ENCODE measurements at regions not wholly inside any gene's neighbourhood (a gene's known extent, or its start where the extent isn't known, plus 50 kb on each side); places are given as distances from the start of the nearest gene placed in this dataset.
"Not testable (repeated sequence)": the region's sequence is repeated elsewhere in the genome, so short reads cannot be mapped to it uniquely, and the experiment has no call there.

DNA sequence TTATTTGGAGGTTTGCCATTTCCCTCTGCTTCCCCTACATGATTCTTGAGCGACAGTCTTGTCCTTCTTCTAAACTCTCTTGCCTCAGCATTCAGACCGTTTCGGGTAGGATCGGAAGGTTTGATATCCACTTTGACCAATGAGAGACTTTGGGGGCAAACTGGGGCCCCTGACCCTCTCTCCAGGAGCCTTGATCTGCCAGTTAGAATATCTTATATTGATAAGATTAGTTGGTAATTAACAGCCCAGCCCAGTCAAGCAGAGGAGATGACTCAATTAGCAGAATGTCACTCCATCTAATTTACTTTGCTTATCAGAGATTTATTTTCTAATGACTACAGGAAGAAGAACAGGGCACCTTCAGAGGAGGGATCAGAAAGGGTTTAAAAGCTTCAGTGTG lies 532.8 kb downstream of the XYLT1 start:
- no peak for TF ChIP-seq POLR2A (IDR thresholded peaks at IDR 0.05)
- TF ChIP-seq, protein P1, sequence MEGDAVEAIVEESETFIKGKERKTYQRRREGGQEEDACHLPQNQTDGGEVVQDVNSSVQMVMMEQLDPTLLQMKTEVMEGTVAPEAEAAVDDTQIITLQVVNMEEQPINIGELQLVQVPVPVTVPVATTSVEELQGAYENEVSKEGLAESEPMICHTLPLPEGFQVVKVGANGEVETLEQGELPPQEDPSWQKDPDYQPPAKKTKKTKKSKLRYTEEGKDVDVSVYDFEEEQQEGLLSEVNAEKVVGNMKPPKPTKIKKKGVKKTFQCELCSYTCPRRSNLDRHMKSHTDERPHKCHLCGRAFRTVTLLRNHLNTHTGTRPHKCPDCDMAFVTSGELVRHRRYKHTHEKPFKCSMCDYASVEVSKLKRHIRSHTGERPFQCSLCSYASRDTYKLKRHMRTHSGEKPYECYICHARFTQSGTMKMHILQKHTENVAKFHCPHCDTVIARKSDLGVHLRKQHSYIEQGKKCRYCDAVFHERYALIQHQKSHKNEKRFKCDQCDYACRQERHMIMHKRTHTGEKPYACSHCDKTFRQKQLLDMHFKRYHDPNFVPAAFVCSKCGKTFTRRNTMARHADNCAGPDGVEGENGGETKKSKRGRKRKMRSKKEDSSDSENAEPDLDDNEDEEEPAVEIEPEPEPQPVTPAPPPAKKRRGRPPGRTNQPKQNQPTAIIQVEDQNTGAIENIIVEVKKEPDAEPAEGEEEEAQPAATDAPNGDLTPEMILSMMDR (IDR thresholded peaks at IDR 0.05), result no peak
- no peak overlapping the region for H3K4me3 ChIP-seq (ENCODE audit: low read depth, poor library complexity, severe bottlenecking)
- WGBS, 2 donors, result 57 to 58% methylated on average over 4 of the region's 4 CpGs
- intact Hi-C loops (cut with DNase I; ENCODE audit: low total_unique reads), result no loop called here
- no peak for DNase-seq (ENCODE audit: low spot score in 2 of 2)

DNA sequence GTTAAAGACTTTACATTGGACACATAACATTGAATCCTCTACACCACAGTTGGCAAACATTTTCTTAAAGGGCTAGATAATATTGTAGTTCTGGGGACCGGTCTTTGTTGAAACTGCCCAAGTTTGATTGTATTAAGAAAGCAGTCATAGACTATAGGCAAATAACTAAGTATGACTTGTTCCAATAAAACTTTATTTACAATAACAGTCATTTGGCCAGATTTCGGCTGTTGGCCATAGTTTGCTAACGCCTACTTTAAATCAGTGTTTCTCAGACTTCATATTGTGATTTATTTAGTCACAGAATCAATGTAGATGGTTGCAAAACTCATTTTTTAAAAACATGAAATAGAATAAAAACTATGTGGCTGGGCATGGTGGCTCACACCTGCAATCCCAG lies 531.8 kb downstream of the XYLT1 start:
- intact Hi-C loops (cut with DNase I; ENCODE audit: low total_unique reads), result no loop called here
- no peak overlapping the region for H3K4me3 ChIP-seq (ENCODE audit: low read depth, poor library complexity, severe bottlenecking)
- WGBS, 2 donors, result 91 to 93% methylated on average over 3 of the region's 3 CpGs
- TF ChIP-seq POLR2A (IDR thresholded peaks at IDR 0.05), result no peak
- TF ChIP-seq, protein P1 (IDR thresholded peaks at IDR 0.05), result no peak
- no peak for DNase-seq (ENCODE audit: low spot score in 2 of 2)

DNA sequence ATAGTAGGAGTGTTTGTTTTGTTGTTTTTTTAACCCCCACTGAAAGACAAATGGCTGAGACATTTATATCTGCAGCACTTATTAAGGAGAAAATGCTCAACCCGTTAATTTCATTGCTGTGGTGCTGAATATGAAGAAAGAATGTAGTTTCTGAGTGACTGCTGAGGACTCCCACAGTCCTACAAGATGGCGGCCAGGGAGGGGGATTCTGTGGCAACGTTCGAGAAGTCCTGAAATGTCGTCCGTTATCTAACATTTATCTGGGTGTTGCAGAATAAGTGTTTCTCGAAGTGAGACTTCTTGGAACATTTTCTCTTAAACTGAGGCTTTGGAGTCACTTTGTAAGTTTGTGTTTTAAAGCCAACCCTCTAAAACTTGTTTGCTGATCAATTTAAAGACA lies 530.4 kb downstream of the XYLT1 start:
- H3K4me3 ChIP-seq (ENCODE audit: low read depth, poor library complexity, severe bottlenecking), result no peak overlapping the region
- 54 to 56% methylated on average over 7 of the region's 7 CpGs for WGBS, 2 donors
- intact Hi-C loops (cut with DNase I; ENCODE audit: low total_unique reads), result no loop called here
- TF ChIP-seq POLR2A (IDR thresholded peaks at IDR 0.05), result no peak
- TF ChIP-seq, protein P1 (IDR thresholded peaks at IDR 0.05), result no peak
- no peak for DNase-seq (ENCODE audit: low spot score in 2 of 2)

DNA sequence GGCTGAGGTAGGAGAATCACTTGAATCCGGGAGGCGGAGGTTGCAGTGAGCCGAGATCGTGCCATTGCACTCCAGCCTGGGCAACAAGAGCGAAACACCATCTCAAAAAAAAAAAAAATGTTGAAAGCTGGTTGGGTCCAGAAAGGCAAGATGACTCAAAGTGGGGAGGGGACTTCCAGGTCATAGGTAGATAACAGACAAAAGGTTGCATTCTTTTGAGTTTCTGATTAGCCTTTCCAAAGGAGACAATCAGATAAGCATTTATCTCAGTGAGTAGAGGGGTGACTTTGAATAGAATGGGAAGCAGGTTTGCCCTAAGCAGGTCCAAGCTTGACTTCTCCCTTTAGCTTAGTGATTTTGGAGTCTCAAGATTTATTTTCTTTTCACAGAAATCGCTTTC lies 527.9 kb downstream of the XYLT1 start:
- H3K4me3 ChIP-seq (ENCODE audit: low read depth, poor library complexity, severe bottlenecking); intact Hi-C loops (cut with DNase I; ENCODE audit: low total_unique reads); DNase-seq (ENCODE audit: low spot score in 2 of 2): not testable (repeated sequence)
- WGBS, 2 donors, result 85 to 91% methylated on average over 6 of the region's 6 CpGs

DNA sequence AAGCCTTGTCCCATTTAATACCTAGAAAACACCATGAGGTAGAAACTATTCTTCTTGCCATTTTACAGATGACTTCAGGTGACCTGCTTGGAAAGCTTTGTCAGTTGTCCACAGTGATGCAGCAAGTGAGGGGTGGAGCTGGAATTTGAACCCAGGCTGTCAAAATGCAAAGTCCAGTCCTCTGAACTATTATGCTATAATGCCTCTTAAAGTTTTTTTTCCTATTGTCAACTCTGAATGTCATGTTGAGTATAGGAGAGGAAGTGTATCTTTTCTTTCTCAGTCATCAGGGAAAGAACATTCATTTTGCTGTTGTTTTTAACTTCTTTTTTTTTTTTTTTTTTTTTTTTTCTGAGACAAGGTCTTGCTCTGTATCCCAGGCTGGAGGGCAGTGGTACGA lies 525.6 kb downstream of the XYLT1 start:
- intact Hi-C loops (cut with DNase I; ENCODE audit: low total_unique reads), result no loop called here
- DNase-seq (ENCODE audit: low spot score in 2 of 2), result no peak
- no peak for TF ChIP-seq POLR2A (IDR thresholded peaks at IDR 0.05)
- TF ChIP-seq, protein P1 (IDR thresholded peaks at IDR 0.05), result no peak
- WGBS, 2 donors, result 79 to 88% methylated on average over 1 of the region's 1 CpG
- H3K4me3 ChIP-seq (ENCODE audit: low read depth, poor library complexity, severe bottlenecking), result no peak overlapping the region

DNA sequence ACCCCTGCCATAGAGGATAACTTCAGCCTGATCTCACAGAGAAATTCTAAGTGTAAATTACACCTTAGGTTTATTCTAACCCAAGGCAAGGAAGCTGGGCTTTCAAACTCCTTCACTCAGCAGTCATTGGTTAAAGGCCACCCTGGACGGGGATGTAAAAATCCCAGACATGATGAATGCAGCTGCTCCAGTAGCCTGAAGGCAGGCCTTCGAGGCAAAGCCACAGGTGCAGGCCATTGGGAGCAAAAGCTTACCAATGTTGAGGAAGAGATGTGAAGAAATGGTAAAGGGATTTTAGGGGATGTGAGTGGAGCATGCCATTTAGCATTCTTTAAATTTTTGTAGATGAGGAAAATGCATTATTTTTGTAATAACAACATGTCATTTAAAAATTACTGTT lies 514.4 kb downstream of the XYLT1 start:
- TF ChIP-seq, protein P1 (IDR thresholded peaks at IDR 0.05), result no peak
- no peak for TF ChIP-seq POLR2A (IDR thresholded peaks at IDR 0.05)
- 50 to 58% methylated on average over 2 of the region's 2 CpGs for WGBS, 2 donors
- no peak for DNase-seq (ENCODE audit: low spot score in 2 of 2)
- no peak overlapping the region for H3K4me3 ChIP-seq (ENCODE audit: low read depth, poor library complexity, severe bottlenecking)
- intact Hi-C loops (cut with DNase I; ENCODE audit: low total_unique reads), result no loop called here
